SW480 (cell line): ENCODE measurements at regions not wholly inside any gene's neighbourhood (a gene's known extent, or its start where the extent isn't known, plus 50 kb on each side); places are given as distances from the start of the nearest gene placed in this dataset.

Experiments
- DNase-seq: peaks from one replicate; pipeline ENCODE4 v3.0.0-alpha.2; 2016; ENCODE audit warnings: low spot score

GRCh38 chr17:14946481-14946880, 318.6 kb downstream of the PMP22 start:
- DNase-seq = no peak

- peak; percentile 49 for DNase-seq
Measured at GRCh38 chr17:14942526-14943190, 322.5 kb downstream of the PMP22 start.

- DNase-seq = no peak
Measured at GRCh38 chr17:14940938-14941265, 324.2 kb downstream of the PMP22 start.

DNA sequence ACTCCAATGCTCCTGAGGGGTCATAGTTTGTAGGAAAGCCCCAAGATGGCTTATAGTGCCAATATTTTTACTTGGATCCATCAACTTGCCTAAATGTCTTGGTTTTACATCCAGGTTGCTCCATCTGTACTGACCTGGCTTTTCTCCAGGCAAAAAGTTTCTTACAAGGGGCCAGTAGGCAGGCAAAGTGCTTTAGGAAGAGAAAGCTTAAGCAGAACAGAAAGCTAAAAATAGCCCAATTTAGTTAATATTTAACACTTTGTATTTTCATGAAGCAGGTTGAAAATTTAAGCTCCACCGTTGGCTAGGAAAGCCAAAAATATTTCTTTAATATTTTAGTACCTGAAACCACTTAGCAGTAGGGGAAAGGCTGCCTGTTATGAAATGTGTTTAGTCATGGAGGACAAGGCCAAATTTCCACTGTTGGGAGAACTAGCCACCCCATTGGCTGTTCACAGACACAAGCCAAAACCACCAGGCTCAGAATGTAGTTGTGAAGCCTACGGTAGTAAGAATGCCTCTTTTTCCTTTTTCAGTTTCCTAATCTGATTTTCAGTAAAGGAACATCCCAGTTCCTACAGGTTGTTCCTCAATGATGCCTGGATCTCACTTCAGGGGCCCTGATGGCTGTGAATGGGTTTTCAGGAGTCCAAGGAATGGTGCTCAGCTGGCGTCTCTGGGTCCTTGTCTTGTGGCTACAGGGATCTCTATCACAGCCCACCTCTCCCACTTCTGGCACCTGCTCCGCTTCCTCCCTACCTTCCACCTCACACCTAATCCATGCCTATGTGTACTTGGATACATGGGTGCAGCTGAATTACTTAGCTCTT, 324.8 kb downstream of the PMP22 start:
- DNase-seq = no peak

GRCh38 chr17:14935845-14936485, 329.2 kb downstream of the PMP22 start:
- no peak for DNase-seq

GRCh38 chr17:14935139-14935841, 329.8 kb downstream of the PMP22 start:
- DNase-seq = no peak

- no peak for DNase-seq
Measured at GRCh38 chr17:14933676-14934075, 331.4 kb downstream of the PMP22 start.

GRCh38 chr17:14926526-14927122, 338.5 kb downstream of the PMP22 start:
- peak; percentile 62 for DNase-seq

DNA sequence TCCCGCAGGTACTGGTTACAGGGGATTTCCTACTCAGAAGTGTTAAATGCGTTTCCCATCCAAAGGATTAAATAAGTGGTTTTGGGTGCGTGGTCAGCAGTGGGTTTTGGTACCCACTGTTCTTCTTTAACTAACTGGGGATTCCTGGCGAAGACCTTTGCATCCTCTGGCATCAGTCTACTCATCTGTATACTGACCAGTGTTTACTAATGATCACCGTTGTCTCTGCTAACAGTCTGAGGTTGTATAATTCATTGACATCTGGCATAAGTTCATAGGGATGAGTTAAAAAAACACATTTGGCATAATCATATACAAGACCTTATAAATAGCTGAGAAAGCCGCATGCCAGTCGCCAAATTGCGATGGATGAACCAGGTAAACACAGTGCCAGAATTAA, 339.1 kb downstream of the PMP22 start:
- DNase-seq = no peak

- DNase-seq = no peak
Measured at GRCh38 chr17:14925498-14925897, 339.6 kb downstream of the PMP22 start.

GRCh38 chr17:14923981-14924380, 341.1 kb downstream of the PMP22 start:
- no peak for DNase-seq

- no peak for DNase-seq
Measured at GRCh38 chr17:14922411-14922810, 342.7 kb downstream of the PMP22 start.

DNA sequence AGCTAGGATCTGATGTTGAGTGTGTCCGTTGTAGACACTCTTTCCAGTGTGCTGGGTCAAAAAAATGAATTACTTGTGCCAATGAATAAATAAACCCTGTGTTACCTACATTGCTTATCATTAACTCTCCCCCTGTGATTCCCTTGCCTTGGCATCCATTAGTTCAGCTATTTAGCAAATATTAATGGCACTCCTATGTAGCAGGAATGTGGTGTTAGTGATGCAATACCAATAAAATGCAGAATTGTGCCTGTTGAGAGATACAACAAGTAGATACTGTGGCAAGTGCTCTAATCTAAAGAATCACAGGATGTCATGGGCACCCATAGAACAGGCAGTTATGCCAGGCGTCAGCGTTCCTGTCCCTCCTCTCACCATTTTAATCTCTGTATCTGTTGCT, 343.2 kb downstream of the PMP22 start:
- no peak for DNase-seq

- DNase-seq = no peak
Measured at GRCh38 chr17:14919631-14920213, 345.4 kb downstream of the PMP22 start.

DNA sequence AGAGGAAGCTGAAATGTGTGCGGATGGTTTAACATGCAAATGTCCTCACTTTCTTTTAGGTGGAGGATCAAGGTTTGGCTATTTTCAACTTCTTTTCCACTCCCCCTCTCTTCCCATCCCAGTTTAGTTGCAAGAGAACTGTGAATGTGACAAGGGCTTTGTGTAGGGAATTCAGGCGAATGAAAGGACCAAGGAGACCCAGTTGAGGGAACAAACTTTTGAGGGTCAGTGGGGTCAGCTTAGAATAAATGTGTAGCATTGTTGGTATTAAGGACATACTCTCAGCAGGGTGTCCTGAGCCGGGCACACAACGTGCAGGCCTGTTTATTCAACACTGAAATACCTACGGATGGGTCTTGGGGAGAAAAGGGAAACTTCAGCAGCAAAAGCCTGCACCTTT, 346.0 kb downstream of the PMP22 start:
- no peak for DNase-seq

- no peak for DNase-seq
Measured at GRCh38 chr17:14918540-14918939, 346.6 kb downstream of the PMP22 start.

DNA sequence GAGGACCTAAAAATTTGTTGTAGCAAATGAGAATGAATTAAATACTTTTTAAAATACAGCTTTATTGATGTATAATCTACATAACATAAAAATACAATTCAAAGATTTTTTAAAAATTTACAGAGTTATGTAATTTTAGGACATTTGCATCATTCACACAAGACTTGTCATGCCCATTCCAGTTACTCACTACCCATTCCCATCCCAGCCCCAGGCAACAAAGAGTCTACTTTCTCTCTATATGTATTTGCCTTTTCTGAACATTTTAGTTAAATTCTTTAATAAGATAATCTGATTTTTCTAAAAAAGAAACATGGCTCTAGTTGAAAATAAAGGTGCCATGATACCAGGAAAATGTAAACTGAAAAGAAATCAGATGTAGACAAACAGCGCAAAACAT, 354.2 kb downstream of the PMP22 start:
- DNase-seq = no peak

DNA sequence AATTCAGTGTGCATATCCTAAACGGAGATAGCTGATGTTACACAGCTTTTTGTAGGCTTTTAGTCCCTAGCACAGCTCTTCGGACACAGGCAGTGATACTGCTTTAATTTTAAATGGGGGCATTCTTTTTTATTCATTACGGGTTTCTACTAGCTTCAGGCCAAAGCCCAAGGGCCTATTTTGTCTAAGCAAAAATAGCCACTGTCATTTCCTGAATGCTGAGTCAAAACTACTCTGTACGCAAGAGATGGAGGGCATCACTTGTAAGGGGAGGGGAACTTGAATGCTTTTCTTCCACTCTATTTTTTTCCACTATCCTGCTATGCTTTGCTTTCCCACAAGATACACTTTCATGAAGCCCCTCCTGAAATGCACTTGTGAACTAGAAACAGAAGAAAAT, 360.7 kb downstream of the PMP22 start:
- no peak for DNase-seq

DNA sequence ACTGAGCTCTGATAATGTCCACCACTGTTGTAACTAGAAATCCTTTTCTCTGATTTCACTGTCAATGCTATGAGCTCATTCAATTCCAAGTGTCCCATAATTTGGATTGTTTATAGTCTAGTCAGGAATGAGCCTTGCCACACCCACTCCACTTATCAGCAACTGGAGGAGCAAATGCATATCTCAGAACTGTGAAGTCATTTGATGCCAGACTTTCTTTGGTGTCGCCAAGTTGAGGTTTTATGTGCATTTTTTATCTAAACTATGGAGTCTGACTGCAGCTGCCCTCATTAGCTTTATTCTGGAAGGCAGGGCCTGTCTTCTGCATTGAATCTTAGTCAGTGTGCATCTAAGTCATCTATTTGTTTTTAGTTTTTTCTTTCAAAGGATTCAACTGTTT, 361.3 kb downstream of the PMP22 start:
- DNase-seq = no peak

- no peak for DNase-seq
Measured at GRCh38 chr17:14902803-14903202, 362.3 kb downstream of the PMP22 start.

GRCh38 chr17:14902297-14902696, 362.8 kb downstream of the PMP22 start:
- DNase-seq = no peak

- no peak for DNase-seq
Measured at GRCh38 chr17:14901376-14901775, 363.8 kb downstream of the PMP22 start.
